Uterus (tissue), 2 donors: ENCODE measurements at regions not wholly inside any gene's neighbourhood (a gene's known extent, or its start where the extent isn't known, plus 50 kb on each side); places are given as distances from the start of the nearest gene placed in this dataset.

ENCODE experiments used
- POLR2A ChIP-seq, 2 donors: fragments of 450-650 bp; IDR thresholded peaks; one replicate each; pipeline ENCODE4 v1.6.1; 2016; ENCODE audit warnings: antibody characterized with exemption in 2 of 2, mild to moderate bottlenecking in 1 of 2, moderate library complexity in 1 of 2
- TF ChIP-seq, protein P1 (sequence below), 4 experiments: fragments of 200-600 bp in 2 of 4; fragments of 450-650 bp in 2 of 4; sonication (generic) in 2 of 4; IDR thresholded peaks; one replicate each; pipeline ENCODE4 v1.5.1; 2016 to 2019; ENCODE audit warnings: antibody characterized with exemption in 4 of 4, mild to moderate bottlenecking in 2 of 4, moderate library complexity in 1 of 4

DNA sequence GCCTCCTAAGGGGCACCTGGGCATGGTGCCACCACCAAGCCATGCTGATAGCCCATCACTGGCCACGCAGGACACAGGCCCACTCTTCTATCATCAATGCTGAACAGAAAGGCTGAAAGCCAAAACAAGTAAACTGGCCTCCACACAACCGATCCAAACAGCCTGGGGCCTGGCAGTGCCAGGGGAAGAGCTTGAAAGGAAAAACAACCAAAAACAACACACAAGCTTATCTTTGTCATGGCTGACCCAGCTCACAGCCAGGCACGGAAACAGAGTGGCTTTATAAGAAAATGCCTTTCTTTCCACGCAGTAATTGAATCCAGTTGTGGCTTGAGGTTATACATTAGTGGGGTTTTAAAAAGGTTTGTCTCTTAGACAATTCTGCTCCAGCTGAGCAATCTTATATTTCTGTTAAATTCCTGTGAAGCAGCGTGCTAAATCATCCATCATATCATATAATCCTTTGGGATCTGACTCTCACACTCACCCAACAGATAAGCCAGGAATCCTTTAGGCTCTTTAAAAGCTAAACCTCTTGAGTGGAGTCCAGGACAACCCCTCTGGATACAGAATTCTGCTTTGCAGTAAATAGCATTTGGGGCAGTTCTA, 65.4 kb upstream of the SLC22A16 start:
- TF ChIP-seq POLR2A (IDR thresholded peaks at IDR 0.05) = no peak
- TF ChIP-seq, protein P1, sequence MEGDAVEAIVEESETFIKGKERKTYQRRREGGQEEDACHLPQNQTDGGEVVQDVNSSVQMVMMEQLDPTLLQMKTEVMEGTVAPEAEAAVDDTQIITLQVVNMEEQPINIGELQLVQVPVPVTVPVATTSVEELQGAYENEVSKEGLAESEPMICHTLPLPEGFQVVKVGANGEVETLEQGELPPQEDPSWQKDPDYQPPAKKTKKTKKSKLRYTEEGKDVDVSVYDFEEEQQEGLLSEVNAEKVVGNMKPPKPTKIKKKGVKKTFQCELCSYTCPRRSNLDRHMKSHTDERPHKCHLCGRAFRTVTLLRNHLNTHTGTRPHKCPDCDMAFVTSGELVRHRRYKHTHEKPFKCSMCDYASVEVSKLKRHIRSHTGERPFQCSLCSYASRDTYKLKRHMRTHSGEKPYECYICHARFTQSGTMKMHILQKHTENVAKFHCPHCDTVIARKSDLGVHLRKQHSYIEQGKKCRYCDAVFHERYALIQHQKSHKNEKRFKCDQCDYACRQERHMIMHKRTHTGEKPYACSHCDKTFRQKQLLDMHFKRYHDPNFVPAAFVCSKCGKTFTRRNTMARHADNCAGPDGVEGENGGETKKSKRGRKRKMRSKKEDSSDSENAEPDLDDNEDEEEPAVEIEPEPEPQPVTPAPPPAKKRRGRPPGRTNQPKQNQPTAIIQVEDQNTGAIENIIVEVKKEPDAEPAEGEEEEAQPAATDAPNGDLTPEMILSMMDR (IDR thresholded peaks at IDR 0.05) = no peak
